OCI-LY3 (cell line): ENCODE measurements at regions not wholly inside any gene's neighbourhood (a gene's known extent, or its start where the extent isn't known, plus 50 kb on each side); places are given as distances from the start of the nearest gene placed in this dataset.

Source experiments
- EZH2phosphoT487 ChIP-seq: fragments of 200-600 bp; shearing (Covaris generic); IDR thresholded peaks from 2 replicates; pipeline ENCODE4 v1.6.1; 2018; ENCODE audit warnings: antibody characterized with exemption, mixed run types, low read depth
- TF ChIP-seq, protein P1 (sequence below): fragments of 200-600, 300-600 bp; sonication (generic); IDR thresholded peaks from 2 replicates; pipeline ENCODE4 v1.5.1; 2014; ENCODE audit warnings: antibody characterized with exemption, low read length, low read depth

DNA sequence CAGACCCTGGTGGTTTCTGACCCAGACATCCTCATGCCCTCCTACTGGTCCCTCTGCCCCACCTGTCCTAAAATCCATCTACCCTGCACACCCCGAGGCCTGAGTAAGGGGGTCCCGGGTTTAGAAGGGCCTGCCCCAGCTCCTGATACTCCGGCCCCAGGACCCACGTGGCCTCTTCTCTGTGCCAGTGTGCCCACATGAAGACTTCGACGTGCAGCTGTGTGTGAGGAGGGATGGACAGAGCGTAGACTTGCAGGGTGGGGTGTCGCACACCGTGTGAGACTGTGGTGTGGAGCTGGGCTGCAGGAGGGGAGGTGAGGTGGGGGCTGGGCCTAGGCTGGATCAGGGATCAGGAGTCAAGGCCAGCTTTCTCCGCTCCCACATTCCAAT, 461.1 kb downstream of the PTPRU start:
- TF ChIP-seq, protein P1, sequence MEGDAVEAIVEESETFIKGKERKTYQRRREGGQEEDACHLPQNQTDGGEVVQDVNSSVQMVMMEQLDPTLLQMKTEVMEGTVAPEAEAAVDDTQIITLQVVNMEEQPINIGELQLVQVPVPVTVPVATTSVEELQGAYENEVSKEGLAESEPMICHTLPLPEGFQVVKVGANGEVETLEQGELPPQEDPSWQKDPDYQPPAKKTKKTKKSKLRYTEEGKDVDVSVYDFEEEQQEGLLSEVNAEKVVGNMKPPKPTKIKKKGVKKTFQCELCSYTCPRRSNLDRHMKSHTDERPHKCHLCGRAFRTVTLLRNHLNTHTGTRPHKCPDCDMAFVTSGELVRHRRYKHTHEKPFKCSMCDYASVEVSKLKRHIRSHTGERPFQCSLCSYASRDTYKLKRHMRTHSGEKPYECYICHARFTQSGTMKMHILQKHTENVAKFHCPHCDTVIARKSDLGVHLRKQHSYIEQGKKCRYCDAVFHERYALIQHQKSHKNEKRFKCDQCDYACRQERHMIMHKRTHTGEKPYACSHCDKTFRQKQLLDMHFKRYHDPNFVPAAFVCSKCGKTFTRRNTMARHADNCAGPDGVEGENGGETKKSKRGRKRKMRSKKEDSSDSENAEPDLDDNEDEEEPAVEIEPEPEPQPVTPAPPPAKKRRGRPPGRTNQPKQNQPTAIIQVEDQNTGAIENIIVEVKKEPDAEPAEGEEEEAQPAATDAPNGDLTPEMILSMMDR: no peak
- no peak for TF ChIP-seq EZH2phosphoT487
